Kasumi-1 (cell line): ENCODE measurements at regions not wholly inside any gene's neighbourhood (a gene's known extent, or its start where the extent isn't known, plus 50 kb on each side); places are given as distances from the start of the nearest gene placed in this dataset.

ENCODE experiments used
- DNase-seq, 2 experiments: peaks; one replicate each; lab custom pipeline; 2025; lab: John Stamatoyannopoulos, UW

- DNase-seq = no peak
These were observed 133.9 kb upstream of the TPK1 start for GRCh38 chr7:144969787-144970186.

GRCh38 chr7:144960763-144961162, 124.9 kb upstream of the TPK1 start:
- no peak for DNase-seq

GRCh38 chr7:144957998-144958397, 122.1 kb upstream of the TPK1 start:
- no peak for DNase-seq

- no peak for DNase-seq
These were observed 119.6 kb upstream of the TPK1 start for GRCh38 chr7:144955422-144955821.

GRCh38 chr7:144941127-144941526, 105.3 kb upstream of the TPK1 start:
- DNase-seq = no peak

GRCh38 chr7:144937199-144937598, 101.3 kb upstream of the TPK1 start:
- no peak for DNase-seq

GRCh38 chr7:144936314-144936713, 100.5 kb upstream of the TPK1 start:
- no peak for DNase-seq

GRCh38 chr7:144910411-144910810, 74.6 kb upstream of the TPK1 start:
- no peak for DNase-seq

- no peak for DNase-seq
These were observed 73.2 kb upstream of the TPK1 start for GRCh38 chr7:144908943-144909556.

- DNase-seq = no peak
These were observed 72.5 kb upstream of the TPK1 start for GRCh38 chr7:144908324-144908723.

- DNase-seq = no peak
These were observed 71.7 kb upstream of the TPK1 start for GRCh38 chr7:144907577-144907976.

GRCh38 chr7:144903201-144903600, 67.3 kb upstream of the TPK1 start:
- DNase-seq = no peak

- no peak for DNase-seq
These were observed 56.9 kb upstream of the TPK1 start for GRCh38 chr7:144892761-144893160.
